ENCODE measurements at regions not wholly inside any gene's neighbourhood (a gene's known extent, or its start where the extent isn't known, plus 50 kb on each side); places are given as distances from the start of the nearest gene placed in this dataset.

GRCh38 chr11:15886299-15886698 lies 470.0 kb downstream of the SOX6 start:
- H3K27me3 ChIP-seq: no peaks in the 10 kb centered on the region
- H3K27ac ChIP-seq: no peak overlapping the region
- no peaks in the 10 kb centered on the region for H3K9me3 ChIP-seq
- no peaks in the 10 kb centered on the region for H3K36me3 ChIP-seq
- DNase-seq: no peak
- H3K4me3 ChIP-seq: no peak overlapping the region
- intact Hi-C loops (cut with DNase I): no loop called here
- H3K4me1 ChIP-seq: no peaks in the 10 kb centered on the region
- TF ChIP-seq CTCF (IDR thresholded peaks at IDR 0.05) (no peak), POLR2A (IDR thresholded peaks at IDR 0.05) (no peak)
- WGBS (ENCODE audit: insufficient coverage, low coverage, low lambda C conversion rate, missing lambda C conversion rate): 45% methylated on average over 3 of the region's 4 CpGs
- ATAC-seq: no peak

- no peaks in the 10 kb centered on the region for H3K4me1 ChIP-seq
- H3K4me3 ChIP-seq: no peak overlapping the region
- no peak overlapping the region for H3K27ac ChIP-seq
- ATAC-seq (no peak), DNase-seq (no peak)
- intact Hi-C loops (cut with DNase I): no loop called here
- H3K36me3 ChIP-seq: no peaks in the 10 kb centered on the region
- H3K27me3 ChIP-seq: no peaks in the 10 kb centered on the region
- no peaks in the 10 kb centered on the region for H3K9me3 ChIP-seq
- 66% methylated on average over 3 of the region's 5 CpGs for WGBS (ENCODE audit: insufficient coverage, low coverage, low lambda C conversion rate, missing lambda C conversion rate)
- TF ChIP-seq CTCF (IDR thresholded peaks at IDR 0.05) (no peak), POLR2A (IDR thresholded peaks at IDR 0.05) (no peak)
Measured at GRCh38 chr11:15886866-15887265, 469.5 kb downstream of the SOX6 start.

- no peaks in the 10 kb centered on the region for H3K27me3 ChIP-seq
- H3K36me3 ChIP-seq: no peaks in the 10 kb centered on the region
- intact Hi-C loops (cut with DNase I): no loop called here
- TF ChIP-seq POLR2A (IDR thresholded peaks at IDR 0.05) (no peak), CTCF (IDR thresholded peaks at IDR 0.05) (no peak)
- no peak for DNase-seq
- WGBS (ENCODE audit: insufficient coverage, low coverage, low lambda C conversion rate, missing lambda C conversion rate): 56% methylated on average over 2 of the region's 2 CpGs
- no peaks in the 10 kb centered on the region for H3K4me1 ChIP-seq
- ATAC-seq: no peak
- no peak overlapping the region for H3K27ac ChIP-seq
- no peaks in the 10 kb centered on the region for H3K9me3 ChIP-seq
- no peak overlapping the region for H3K4me3 ChIP-seq
Measured at GRCh38 chr11:15888556-15889345, 467.6 kb downstream of the SOX6 start.

- Histone ChIP-seq H3K4me3 (no peak overlapping the region), H3K36me3 (no peaks in the 10 kb centered on the region), H3K4me1 (no peaks in the 10 kb centered on the region), H3K9me3 (no peaks in the 10 kb centered on the region), H3K27ac (no peak overlapping the region), H3K27me3 (no peaks in the 10 kb centered on the region)
- intact Hi-C loops (cut with DNase I): no loop called here
- ATAC-seq (no peak), DNase-seq (no peak)
- TF ChIP-seq POLR2A (IDR thresholded peaks at IDR 0.05): no peak
- 53% methylated on average over 2 of the region's 2 CpGs for WGBS (ENCODE audit: insufficient coverage, low coverage, low lambda C conversion rate, missing lambda C conversion rate)
Measured at GRCh38 chr11:15889363-15890030, 466.8 kb downstream of the SOX6 start.

- no peak for DNase-seq
- no peaks in the 10 kb centered on the region for H3K27me3 ChIP-seq
- H3K9me3 ChIP-seq: no peaks in the 10 kb centered on the region
- ATAC-seq: no peak
- 76% methylated on average over 7 of the region's 9 CpGs for WGBS (ENCODE audit: insufficient coverage, low coverage, low lambda C conversion rate, missing lambda C conversion rate)
- intact Hi-C loops (cut with DNase I): no loop called here
- no peaks in the 10 kb centered on the region for H3K4me1 ChIP-seq
- H3K27ac ChIP-seq: no peak overlapping the region
- no peaks in the 10 kb centered on the region for H3K36me3 ChIP-seq
- H3K4me3 ChIP-seq: no peak overlapping the region
- TF ChIP-seq CTCF (IDR thresholded peaks at IDR 0.05): no peak
- no peak for TF ChIP-seq POLR2A (IDR thresholded peaks at IDR 0.05)
Measured at GRCh38 chr11:15890031-15890713, 466.2 kb downstream of the SOX6 start.

All from right lobe of liver (tissue), 6 donors.